OCI-LY3 (cell line): ENCODE measurements at regions not wholly inside any gene's neighbourhood (a gene's known extent, or its start where the extent isn't known, plus 50 kb on each side); places are given as distances from the start of the nearest gene placed in this dataset.

Source experiments
- CTCF ChIP-seq: fragments of 200-600, 300-600 bp; sonication (generic); IDR thresholded peaks from 2 replicates; pipeline ENCODE4 v1.5.1; 2014; ENCODE audit warnings: antibody characterized with exemption, low read length, low read depth
- EZH2phosphoT487 ChIP-seq: fragments of 200-600 bp; shearing (Covaris generic); IDR thresholded peaks from 2 replicates; pipeline ENCODE4 v1.6.1; 2018; ENCODE audit warnings: antibody characterized with exemption, mixed run types, low read depth

- TF ChIP-seq CTCF = no peak
- no peak for TF ChIP-seq EZH2phosphoT487
Observed at GRCh38 chrX:64580605-64581004, 185.4 kb upstream of the MTMR8 start.
